Fibroblast of the aortic adventitia (primary cell): ENCODE measurements at regions not wholly inside any gene's neighbourhood (a gene's known extent, or its start where the extent isn't known, plus 50 kb on each side); places are given as distances from the start of the nearest gene placed in this dataset.
"Not testable (repeated sequence)": the region's sequence is repeated elsewhere in the genome, so short reads cannot be mapped to it uniquely, and the experiment has no call there.

Experiments
- DNase-seq: peaks from one replicate; pipeline ENCODE4 v3.0.0-alpha.2; 2010; ENCODE audit warnings: low read depth
- H3K4me3 ChIP-seq: 2 replicates; pipeline ENCODE4 v1.5.1; 2011; ENCODE audit warnings: low read depth, mild to moderate bottlenecking, control low read depth, low read length, moderate library complexity
- TF ChIP-seq, protein P1 (sequence below): IDR thresholded peaks from 2 replicates; pipeline ENCODE4 v1.5.1; 2011; ENCODE audit warnings: mild to moderate bottlenecking, low read length, control low read depth, inconsistent platforms; ENCODE audit not compliant: insufficient read depth

DNA sequence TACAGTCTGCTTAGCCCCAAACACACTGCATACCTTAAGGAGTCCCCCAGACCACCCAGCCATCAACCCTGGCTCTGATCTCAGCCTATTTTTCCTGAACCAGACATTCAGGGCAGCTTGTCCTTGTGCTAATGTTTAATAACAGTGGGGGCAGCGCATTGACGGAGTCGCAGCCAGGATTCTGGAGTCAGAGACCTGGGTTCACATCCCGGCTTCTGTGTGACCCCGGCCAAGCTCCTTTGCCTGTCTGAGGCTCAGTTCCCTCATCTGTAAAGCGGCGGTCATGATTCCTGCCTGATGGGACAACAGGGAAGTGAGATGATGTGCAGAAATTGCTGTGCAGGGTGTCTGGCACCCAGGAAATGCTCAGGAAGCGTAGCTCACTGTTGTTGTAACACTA is 63.1 kb downstream of the MATN1 start:
- no peak for DNase-seq
- TF ChIP-seq, protein P1, sequence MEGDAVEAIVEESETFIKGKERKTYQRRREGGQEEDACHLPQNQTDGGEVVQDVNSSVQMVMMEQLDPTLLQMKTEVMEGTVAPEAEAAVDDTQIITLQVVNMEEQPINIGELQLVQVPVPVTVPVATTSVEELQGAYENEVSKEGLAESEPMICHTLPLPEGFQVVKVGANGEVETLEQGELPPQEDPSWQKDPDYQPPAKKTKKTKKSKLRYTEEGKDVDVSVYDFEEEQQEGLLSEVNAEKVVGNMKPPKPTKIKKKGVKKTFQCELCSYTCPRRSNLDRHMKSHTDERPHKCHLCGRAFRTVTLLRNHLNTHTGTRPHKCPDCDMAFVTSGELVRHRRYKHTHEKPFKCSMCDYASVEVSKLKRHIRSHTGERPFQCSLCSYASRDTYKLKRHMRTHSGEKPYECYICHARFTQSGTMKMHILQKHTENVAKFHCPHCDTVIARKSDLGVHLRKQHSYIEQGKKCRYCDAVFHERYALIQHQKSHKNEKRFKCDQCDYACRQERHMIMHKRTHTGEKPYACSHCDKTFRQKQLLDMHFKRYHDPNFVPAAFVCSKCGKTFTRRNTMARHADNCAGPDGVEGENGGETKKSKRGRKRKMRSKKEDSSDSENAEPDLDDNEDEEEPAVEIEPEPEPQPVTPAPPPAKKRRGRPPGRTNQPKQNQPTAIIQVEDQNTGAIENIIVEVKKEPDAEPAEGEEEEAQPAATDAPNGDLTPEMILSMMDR, result no peak
- H3K4me3 ChIP-seq, result no peak overlapping the region

DNA sequence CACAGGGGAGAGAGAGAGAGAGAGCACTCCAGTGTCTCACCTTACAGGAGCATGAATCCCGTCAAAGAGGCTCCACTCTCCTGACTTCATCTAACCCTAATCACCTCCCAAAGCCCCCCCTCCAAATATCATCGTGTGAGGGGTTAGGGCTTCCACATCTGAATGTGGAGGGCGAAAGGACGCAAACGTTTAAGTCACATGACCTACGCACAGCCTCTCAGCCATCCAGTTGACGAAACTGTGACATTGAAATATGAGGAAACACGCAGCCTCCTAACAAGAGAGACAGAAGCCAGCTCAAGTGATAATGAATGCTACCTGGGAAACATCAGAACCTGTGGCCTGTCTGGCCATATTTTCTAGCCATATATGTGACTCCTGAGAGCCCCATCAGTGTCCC is 63.7 kb downstream of the MATN1 start:
- no peak for DNase-seq
- H3K4me3 ChIP-seq, result no peak overlapping the region
- TF ChIP-seq, protein P1, result no peak

DNA sequence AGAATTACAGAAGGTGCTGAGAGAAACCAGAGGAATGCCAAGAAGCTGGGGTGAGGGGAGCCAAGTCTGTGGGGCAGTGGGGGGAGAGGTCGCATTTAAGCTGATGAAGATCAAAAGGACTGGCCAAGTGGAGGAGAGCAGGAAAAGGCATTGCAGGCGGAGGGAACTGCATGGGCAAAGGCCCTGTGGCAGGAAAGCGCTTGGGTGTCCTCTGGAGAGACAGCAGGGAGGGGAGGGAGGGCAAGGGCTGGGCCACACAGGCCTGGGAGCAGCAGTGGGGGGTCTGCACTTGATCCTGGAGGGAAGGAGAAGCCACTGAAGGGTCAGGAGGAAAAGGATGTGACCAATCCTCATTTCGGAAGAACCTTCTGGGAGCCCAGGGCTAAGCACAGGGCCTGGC is 65.0 kb downstream of the MATN1 start:
- not testable (repeated sequence) for DNase-seq, H3K4me3 ChIP-seq

DNA sequence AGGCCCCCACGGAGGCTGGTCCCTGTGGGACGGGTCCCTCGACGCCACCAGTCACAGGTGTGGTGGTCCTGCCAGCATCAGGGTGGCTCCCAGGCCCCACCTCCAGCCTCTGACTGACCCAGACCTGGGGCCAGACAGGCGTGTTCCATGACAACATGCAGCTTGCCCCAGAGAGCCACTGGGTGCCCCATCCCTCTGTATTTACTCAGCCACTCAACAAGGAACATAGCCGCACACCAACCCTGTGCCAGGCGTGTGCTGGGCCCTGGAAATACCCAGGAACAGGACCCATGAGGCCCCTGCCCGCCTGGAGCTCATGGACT is 65.4 kb downstream of the MATN1 start:
- H3K4me3 ChIP-seq, result no peak overlapping the region
- TF ChIP-seq, protein P1, result no peak
- no peak for DNase-seq

DNA sequence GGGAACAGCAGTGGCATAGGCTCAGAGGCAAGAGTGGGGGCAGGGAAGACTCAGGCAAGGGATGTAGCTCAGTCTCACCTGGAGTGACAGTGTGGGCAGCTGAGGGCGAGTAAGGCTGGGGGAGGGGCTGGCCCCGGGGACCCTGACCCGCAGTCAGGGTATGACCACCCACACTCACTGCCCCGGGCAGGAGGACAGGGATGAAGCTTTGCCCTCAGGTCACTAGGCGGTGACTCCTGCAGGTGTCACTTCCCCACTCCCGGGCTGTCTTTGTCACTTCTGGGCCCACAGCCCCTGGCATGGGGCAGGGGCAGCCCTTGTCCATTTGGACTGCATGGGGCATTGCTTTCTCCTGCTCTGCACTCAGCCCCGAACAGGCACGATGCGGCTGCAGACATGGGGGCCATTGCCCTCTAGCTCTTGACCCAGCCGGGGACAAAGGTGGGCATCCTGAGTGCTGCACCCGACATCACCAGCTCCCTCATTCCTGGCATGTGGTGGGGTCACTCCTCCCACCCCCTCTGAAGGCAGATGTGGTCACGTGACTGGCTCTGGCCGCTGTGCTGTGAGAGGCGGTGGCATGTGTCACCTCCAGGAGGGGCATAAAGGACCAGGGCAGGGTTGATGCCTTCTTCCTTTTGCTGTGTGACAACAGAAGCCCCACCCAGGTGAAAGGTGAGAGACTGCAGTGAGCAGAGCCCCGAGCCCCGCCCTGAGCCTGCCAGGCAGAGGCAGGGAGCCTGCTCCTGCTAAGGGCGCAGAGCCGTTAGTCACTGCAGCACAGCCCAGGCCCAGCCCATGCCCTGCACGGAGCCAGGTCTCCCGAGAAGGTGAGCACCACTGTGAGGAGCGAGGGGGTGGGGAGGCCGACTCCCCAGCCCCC is 66.0 kb downstream of the MATN1 start:
- no peak overlapping the region for H3K4me3 ChIP-seq
- TF ChIP-seq, protein P1, result no peak
- no peak for DNase-seq

DNA sequence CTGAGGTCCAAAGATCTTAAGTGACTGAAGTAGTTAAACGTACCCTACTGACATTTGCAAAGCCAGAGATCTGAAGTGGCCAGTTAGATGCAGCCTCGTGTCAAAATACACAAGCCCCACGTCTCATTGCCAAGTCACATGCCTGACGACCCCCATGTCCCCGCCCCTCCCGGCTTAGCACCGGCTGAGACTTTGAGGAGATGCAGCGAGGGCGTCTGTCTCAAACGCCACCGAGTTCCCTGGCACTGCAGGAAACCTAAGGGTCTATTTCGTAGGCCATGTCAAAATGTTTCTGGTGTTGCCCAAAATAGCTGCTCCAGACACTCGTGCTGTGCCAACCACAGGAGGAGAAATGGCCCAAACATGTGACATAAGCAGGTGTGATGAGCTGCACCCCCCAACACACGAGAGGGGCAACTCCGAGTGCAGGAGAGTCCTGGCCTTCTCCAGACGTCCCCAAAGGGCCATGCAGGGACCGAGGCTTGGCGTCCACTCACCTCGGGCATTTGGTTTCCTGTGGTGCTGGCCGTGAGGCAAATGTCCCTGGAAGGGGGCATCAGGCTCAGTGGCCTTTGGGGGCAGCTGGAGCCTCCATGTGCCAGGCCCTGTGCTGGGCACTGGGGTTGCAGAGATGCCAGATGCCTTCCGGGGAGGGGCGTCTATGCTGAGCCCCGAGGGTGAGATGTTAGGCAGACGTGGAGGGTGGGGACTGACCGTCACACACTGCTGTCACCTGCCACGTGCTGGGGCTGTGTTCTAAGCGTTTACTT is 67.0 kb downstream of the MATN1 start:
- TF ChIP-seq, protein P1, result no peak
- no peak for DNase-seq
- H3K4me3 ChIP-seq, result no peak overlapping the region

DNA sequence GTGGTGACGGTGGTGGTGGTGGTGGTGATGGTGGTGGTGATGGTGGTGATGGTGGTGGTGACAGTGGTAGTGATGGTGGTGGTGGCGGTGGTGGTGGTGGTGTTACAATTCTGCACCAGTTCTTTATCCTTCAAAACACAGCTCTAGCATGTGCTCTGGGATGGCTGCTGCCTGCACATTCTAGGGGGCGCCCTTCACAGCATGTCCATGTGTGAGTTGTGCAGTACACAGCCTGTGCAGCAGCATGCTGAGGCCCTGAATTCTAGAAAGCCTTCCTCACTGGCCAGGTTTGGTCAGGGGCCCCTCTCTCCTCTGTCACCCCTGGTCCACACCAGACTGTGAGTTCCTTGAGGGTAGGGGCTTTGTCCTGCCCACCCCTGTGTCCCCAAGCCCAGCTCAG is 67.7 kb downstream of the MATN1 start:
- H3K4me3 ChIP-seq, result no peak overlapping the region
- TF ChIP-seq, protein P1, result no peak
- no peak for DNase-seq
